Small intestine (tissue), 7 donors: ENCODE measurements at regions not wholly inside any gene's neighbourhood (a gene's known extent, or its start where the extent isn't known, plus 50 kb on each side); places are given as distances from the start of the nearest gene placed in this dataset.

Source experiments
- DNase-seq, 2 donors: peaks; one replicate each; pipeline versions ENCODE4 v3.0.0 to v3.0.0-alpha.2; 2013
- FAIRE-seq: peaks from 2 replicates; lab custom pipeline; 2012; peaks lifted over from hg19 to GRCh38; lab: Jason Lieb, UNC
- H3K27ac ChIP-seq, 3 donors: one replicate each; pipeline ENCODE4 v1.5.1; 2013; ENCODE audit warnings: low read length in 2 of 3, mild to moderate bottlenecking in 2 of 3, control low read depth in 1 of 3, inconsistent platforms in 1 of 3, low read depth in 1 of 3, moderate library complexity in 1 of 3
- H3K27me3 ChIP-seq, 3 donors: one replicate each; pipeline ENCODE4 v1.6.1; 2013; ENCODE audit warnings: low read length in 3 of 3, inconsistent platforms in 1 of 3; ENCODE audit not compliant: control insufficient read depth in 3 of 3, insufficient read depth in 3 of 3
- H3K36me3 ChIP-seq, 3 donors: one replicate each; pipeline ENCODE4 v1.6.1; 2013; ENCODE audit warnings: low read length in 3 of 3, inconsistent platforms in 1 of 3, low read depth in 1 of 3, mild to moderate bottlenecking in 1 of 3, moderate library complexity in 1 of 3; ENCODE audit not compliant: control insufficient read depth in 3 of 3, insufficient read depth in 2 of 3
- H3K4me1 ChIP-seq, 3 donors: one replicate each; pipeline ENCODE4 v1.6.1; 2013; ENCODE audit warnings: low read length in 2 of 3, inconsistent platforms in 1 of 3, low read depth in 1 of 3, mild to moderate bottlenecking in 1 of 3, moderate library complexity in 1 of 3; ENCODE audit not compliant: control insufficient read depth in 3 of 3, insufficient read depth in 2 of 3
- H3K4me3 ChIP-seq, 3 donors: one replicate each; pipeline ENCODE4 v1.5.1; 2013; ENCODE audit warnings: low read length in 3 of 3, control low read depth in 1 of 3, inconsistent platforms in 1 of 3, low read depth in 1 of 3, mild to moderate bottlenecking in 1 of 3, moderate library complexity in 1 of 3
- H3K9me3 ChIP-seq, 2 donors: one replicate each; pipeline ENCODE4 v1.6.1; 2013; ENCODE audit warnings: low read depth in 1 of 2, low read length in 1 of 2; ENCODE audit not compliant: control insufficient read depth in 2 of 2, insufficient read depth in 1 of 2
- WGBS, 3 donors: extraction: QIAGEN DNeasy Blood & Tissue Kit; methylation state at CpG; one replicate each; pipeline ENCODE4 v1.1.7; 2013; 5-methylcytosine and 5-hydroxymethylcytosine counted together
- donor health status: healthy with polysubstance abuse.
- donor health status: control.
- donor health status: control.
- donor health status: Bipolar disorder and iron deficiency.
- donor health status: healthy.

GRCh38 chr20:22762576-22763256 lies 178.3 kb upstream of the FOXA2 start:
- no peak for FAIRE-seq

GRCh38 chr20:22763257-22763906 lies 179.0 kb upstream of the FOXA2 start:
- no peak overlapping the region for H3K4me3 ChIP-seq
- H3K27me3 ChIP-seq: no peaks in the 10 kb centered on the region
- FAIRE-seq (no peak), DNase-seq (no peak)
- H3K27ac ChIP-seq: no peak overlapping the region
- no peaks in the 10 kb centered on the region for H3K9me3 ChIP-seq
- no peaks in the 10 kb centered on the region for H3K36me3 ChIP-seq
- H3K4me1 ChIP-seq: no peaks in the 10 kb centered on the region
- 50 to 65% (median 58%) methylated on average over 9 of the region's 9 CpGs for WGBS, 3 donors

More at GRCh38 chr20:22762576-22763256, 178.3 kb upstream of the FOXA2 start:
- Histone ChIP-seq H3K4me1 (no peaks in the 10 kb centered on the region), H3K36me3 (no peaks in the 10 kb centered on the region), H3K9me3 (no peaks in the 10 kb centered on the region), H3K27ac (no peak overlapping the region), H3K4me3 (no peak overlapping the region), H3K27me3 (no peaks in the 10 kb centered on the region)
- DNase-seq: no peak
- 66 to 69% (median 68%) methylated on average over 6 of the region's 6 CpGs for WGBS, 3 donors

GRCh38 chr20:22768266-22769178 lies 184.2 kb upstream of the FOXA2 start:
- H3K27me3 ChIP-seq: no peaks in the 10 kb centered on the region
- DNase-seq: no peak
- no peak overlapping the region for H3K27ac ChIP-seq
- FAIRE-seq: no peak
- no peaks in the 10 kb centered on the region for H3K9me3 ChIP-seq
- H3K4me3 ChIP-seq: no peak overlapping the region
- H3K36me3 ChIP-seq: no peaks in the 10 kb centered on the region
- H3K4me1 ChIP-seq: no peaks in the 10 kb centered on the region
- 57 to 64% (median 62%) methylated on average over 11 of the region's 11 CpGs for WGBS, 3 donors

- FAIRE-seq (no peak), DNase-seq (no peak)
- Histone ChIP-seq H3K9me3 (no peaks in the 10 kb centered on the region), H3K4me3 (no peak overlapping the region), H3K27ac (no peak overlapping the region), H3K4me1 (no peaks in the 10 kb centered on the region), H3K27me3 (no peaks in the 10 kb centered on the region), H3K36me3 (no peaks in the 10 kb centered on the region)
Observed at GRCh38 chr20:22770241-22770800, 185.9 kb upstream of the FOXA2 start.

DNA sequence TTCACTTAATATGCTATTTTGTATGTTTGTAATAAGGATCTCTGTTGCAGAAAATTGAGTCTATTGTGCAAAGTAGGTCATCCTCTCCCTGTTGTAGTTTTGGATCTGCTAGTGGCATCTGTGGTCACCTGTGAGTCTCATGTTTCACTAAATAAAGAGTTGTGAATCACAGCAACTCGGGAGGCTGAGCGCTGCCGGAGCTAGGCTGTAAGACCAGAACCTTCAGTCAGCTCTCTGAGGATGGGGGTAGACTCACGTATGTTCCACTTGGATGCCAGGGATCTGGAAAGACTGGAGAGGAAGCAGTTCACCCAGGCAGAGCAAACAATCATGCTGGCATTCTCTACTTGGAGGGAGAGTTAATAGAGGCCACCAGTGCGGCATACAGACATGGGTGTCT lies 187.3 kb upstream of the FOXA2 start:
- no peaks in the 10 kb centered on the region for H3K9me3 ChIP-seq
- 81 to 91% (median 85%) methylated on average over 5 of the region's 5 CpGs for WGBS, 3 donors
- H3K36me3 ChIP-seq: no peaks in the 10 kb centered on the region
- no peaks in the 10 kb centered on the region for H3K27me3 ChIP-seq
- H3K27ac ChIP-seq: no peak overlapping the region
- DNase-seq: no peak
- no peak overlapping the region for H3K4me3 ChIP-seq
- H3K4me1 ChIP-seq: no peaks in the 10 kb centered on the region
- no peak for FAIRE-seq

DNA sequence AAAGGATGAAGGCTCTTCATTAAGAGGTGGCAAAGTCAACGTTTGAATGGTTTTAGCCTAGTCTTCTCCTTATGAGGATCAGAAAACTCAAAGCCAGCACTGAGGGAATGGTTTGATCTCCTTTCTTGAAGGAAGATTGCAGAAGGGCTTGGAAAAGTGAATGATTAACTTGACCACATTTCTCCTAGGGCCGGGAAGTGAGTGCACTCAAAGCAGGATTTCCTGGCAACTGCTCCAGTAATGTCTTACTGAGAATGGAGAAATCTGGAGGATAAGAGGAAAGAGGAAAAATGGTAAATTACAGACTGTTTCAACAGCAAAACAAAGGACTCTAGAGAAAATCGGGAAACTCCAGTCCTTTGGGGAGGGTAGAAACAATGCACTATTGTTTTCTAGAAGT lies 189.0 kb upstream of the FOXA2 start:
- DNase-seq: peak; percentile 6 to 48
- no peaks in the 10 kb centered on the region for H3K36me3 ChIP-seq
- no peak overlapping the region for H3K27ac ChIP-seq
- no peaks in the 10 kb centered on the region for H3K9me3 ChIP-seq
- 5 to 31% (median 18%) methylated on average over 3 of the region's 3 CpGs for WGBS, 3 donors
- FAIRE-seq: no peak
- H3K27me3 ChIP-seq: no peaks in the 10 kb centered on the region
- H3K4me1 ChIP-seq: no peaks in the 10 kb centered on the region
- no peak overlapping the region for H3K4me3 ChIP-seq

GRCh38 chr20:22775256-22775655 lies 190.9 kb upstream of the FOXA2 start:
- FAIRE-seq (no peak), DNase-seq (no peak)
- Histone ChIP-seq H3K27ac (no peak overlapping the region), H3K36me3 (no peaks in the 10 kb centered on the region), H3K9me3 (no peaks in the 10 kb centered on the region), H3K4me3 (no peak overlapping the region), H3K27me3 (no peaks in the 10 kb centered on the region), H3K4me1 (no peaks in the 10 kb centered on the region)
- WGBS, 3 donors: 85 to 88% (median 85%) methylated on average over 1 of the region's 1 CpG

GRCh38 chr20:22775671-22776139 lies 191.3 kb upstream of the FOXA2 start:
- DNase-seq: no peak
- no peaks in the 10 kb centered on the region for H3K27me3 ChIP-seq
- H3K27ac ChIP-seq: no peak overlapping the region
- no peaks in the 10 kb centered on the region for H3K4me1 ChIP-seq
- no peaks in the 10 kb centered on the region for H3K9me3 ChIP-seq
- FAIRE-seq: no peak
- H3K36me3 ChIP-seq: no peaks in the 10 kb centered on the region
- no peak overlapping the region for H3K4me3 ChIP-seq
- WGBS, 3 donors: 65 to 67% (median 66%) methylated on average over 2 of the region's 2 CpGs
